ENCODE measurements at regions not wholly inside any gene's neighbourhood (a gene's known extent, or its start where the extent isn't known, plus 50 kb on each side); places are given as distances from the start of the nearest gene placed in this dataset.

DNA sequence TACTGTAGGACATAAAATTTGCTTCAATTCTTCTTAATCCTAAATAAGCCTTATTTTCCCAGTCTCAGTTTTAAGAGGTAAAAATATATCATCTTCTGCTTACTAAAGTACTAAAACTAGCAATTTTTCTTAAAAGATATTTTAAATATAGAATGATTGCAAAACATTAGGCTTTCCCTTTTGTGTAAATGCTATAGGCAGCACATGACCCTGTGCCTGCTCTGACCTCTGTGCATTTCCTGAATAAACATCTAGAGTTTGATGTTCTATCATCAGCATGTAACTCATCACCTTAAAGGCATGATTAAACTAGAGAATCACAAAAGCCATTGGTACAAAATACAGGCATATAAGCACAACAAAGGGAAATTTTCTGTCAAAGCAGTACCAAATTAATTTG lies 422.7 kb downstream of the TFAP2B start:
- no peak for TF ChIP-seq POLR2A (IDR thresholded peaks at IDR 0.05; ENCODE audit: extremely low read depth, insufficient read length)
- TF ChIP-seq, protein P1, sequence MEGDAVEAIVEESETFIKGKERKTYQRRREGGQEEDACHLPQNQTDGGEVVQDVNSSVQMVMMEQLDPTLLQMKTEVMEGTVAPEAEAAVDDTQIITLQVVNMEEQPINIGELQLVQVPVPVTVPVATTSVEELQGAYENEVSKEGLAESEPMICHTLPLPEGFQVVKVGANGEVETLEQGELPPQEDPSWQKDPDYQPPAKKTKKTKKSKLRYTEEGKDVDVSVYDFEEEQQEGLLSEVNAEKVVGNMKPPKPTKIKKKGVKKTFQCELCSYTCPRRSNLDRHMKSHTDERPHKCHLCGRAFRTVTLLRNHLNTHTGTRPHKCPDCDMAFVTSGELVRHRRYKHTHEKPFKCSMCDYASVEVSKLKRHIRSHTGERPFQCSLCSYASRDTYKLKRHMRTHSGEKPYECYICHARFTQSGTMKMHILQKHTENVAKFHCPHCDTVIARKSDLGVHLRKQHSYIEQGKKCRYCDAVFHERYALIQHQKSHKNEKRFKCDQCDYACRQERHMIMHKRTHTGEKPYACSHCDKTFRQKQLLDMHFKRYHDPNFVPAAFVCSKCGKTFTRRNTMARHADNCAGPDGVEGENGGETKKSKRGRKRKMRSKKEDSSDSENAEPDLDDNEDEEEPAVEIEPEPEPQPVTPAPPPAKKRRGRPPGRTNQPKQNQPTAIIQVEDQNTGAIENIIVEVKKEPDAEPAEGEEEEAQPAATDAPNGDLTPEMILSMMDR (IDR thresholded peaks at IDR 0.05; ENCODE audit: low read depth, low read length): no peak
